ENCODE measurements at regions not wholly inside any gene's neighbourhood (a gene's known extent, or its start where the extent isn't known, plus 50 kb on each side); places are given as distances from the start of the nearest gene placed in this dataset.

GRCh38 chr20:5416086-5416485, 99.3 kb upstream of the PROKR2 start:
- H3K4me1 ChIP-seq (ENCODE audit: control insufficient read depth, low read length), result no peaks in the 10 kb centered on the region
- H3K9me3 ChIP-seq (ENCODE audit: control insufficient read depth, insufficient read depth, low read length), result no peaks in the 10 kb centered on the region
- no peak overlapping the region for H3K4me2 ChIP-seq (ENCODE audit: low read length)
- no peaks in the 10 kb centered on the region for H3K79me2 ChIP-seq (ENCODE audit: control insufficient read depth, low read length)
- no peaks in the 10 kb centered on the region for H4K20me1 ChIP-seq (ENCODE audit: control insufficient read depth, insufficient read depth, low read depth, low read length)
- H3K36me3 ChIP-seq (ENCODE audit: control insufficient read depth, low read length), result no peaks in the 10 kb centered on the region
- H3K9me2 ChIP-seq (replicated peaks; ENCODE audit: control insufficient read depth, low read length), result no peaks in the 10 kb centered on the region
- H3K4me3 ChIP-seq (ENCODE audit: low read length), result no peak overlapping the region
- no peak overlapping the region for H3K27ac ChIP-seq (ENCODE audit: low read depth, low read length)
- TF ChIP-seq CTCF (IDR thresholded peaks at IDR 0.05; ENCODE audit: low read depth, low read length, poor library complexity, severe bottlenecking) (no peak), EZH2phosphoT487 (IDR thresholded peaks at IDR 0.05; ENCODE audit: borderline replicate concordance, low read length) (no peak)
- H3K27me3 ChIP-seq (ENCODE audit: control insufficient read depth, low read length), result no peaks in the 10 kb centered on the region
- H3F3A ChIP-seq (ENCODE audit: control insufficient read depth, insufficient read depth), result no peaks in the 10 kb centered on the region

GRCh38 chr20:5413394-5413793, 96.6 kb upstream of the PROKR2 start:
- no peak overlapping the region for H3K4me2 ChIP-seq (ENCODE audit: low read length)
- no peak overlapping the region for H3K4me3 ChIP-seq (ENCODE audit: low read length)
- no peak overlapping the region for H3K27ac ChIP-seq (ENCODE audit: low read depth, low read length)
- H3F3A ChIP-seq (ENCODE audit: control insufficient read depth, insufficient read depth), result no peaks in the 10 kb centered on the region
- H3K9me3 ChIP-seq (ENCODE audit: control insufficient read depth, insufficient read depth, low read length), result no peaks in the 10 kb centered on the region
- no peaks in the 10 kb centered on the region for H3K4me1 ChIP-seq (ENCODE audit: control insufficient read depth, low read length)
- no peak for TF ChIP-seq EZH2phosphoT487 (IDR thresholded peaks at IDR 0.05; ENCODE audit: borderline replicate concordance, low read length)
- TF ChIP-seq CTCF (IDR thresholded peaks at IDR 0.05; ENCODE audit: low read depth, low read length, poor library complexity, severe bottlenecking), result no peak
- no peaks in the 10 kb centered on the region for H3K36me3 ChIP-seq (ENCODE audit: control insufficient read depth, low read length)
- no peaks in the 10 kb centered on the region for H3K9me2 ChIP-seq (replicated peaks; ENCODE audit: control insufficient read depth, low read length)
- H4K20me1 ChIP-seq (ENCODE audit: control insufficient read depth, insufficient read depth, low read depth, low read length), result no peaks in the 10 kb centered on the region
- H3K79me2 ChIP-seq (ENCODE audit: control insufficient read depth, low read length), result no peaks in the 10 kb centered on the region
- no peaks in the 10 kb centered on the region for H3K27me3 ChIP-seq (ENCODE audit: control insufficient read depth, low read length)

GRCh38 chr20:5410470-5410869, 93.7 kb upstream of the PROKR2 start:
- H4K20me1 ChIP-seq (ENCODE audit: control insufficient read depth, insufficient read depth, low read depth, low read length), result no peaks in the 10 kb centered on the region
- TF ChIP-seq CTCF (IDR thresholded peaks at IDR 0.05; ENCODE audit: low read depth, low read length, poor library complexity, severe bottlenecking) (no peak), EZH2phosphoT487 (IDR thresholded peaks at IDR 0.05; ENCODE audit: borderline replicate concordance, low read length) (no peak)
- no peak overlapping the region for H3K27ac ChIP-seq (ENCODE audit: low read depth, low read length)
- no peak overlapping the region for H3K4me3 ChIP-seq (ENCODE audit: low read length)
- H3K36me3 ChIP-seq (ENCODE audit: control insufficient read depth, low read length), result no peaks in the 10 kb centered on the region
- H3K79me2 ChIP-seq (ENCODE audit: control insufficient read depth, low read length), result no peaks in the 10 kb centered on the region
- H3F3A ChIP-seq (ENCODE audit: control insufficient read depth, insufficient read depth), result no peaks in the 10 kb centered on the region
- H3K9me3 ChIP-seq (ENCODE audit: control insufficient read depth, insufficient read depth, low read length), result no peaks in the 10 kb centered on the region
- H3K4me1 ChIP-seq (ENCODE audit: control insufficient read depth, low read length), result no peaks in the 10 kb centered on the region
- H3K4me2 ChIP-seq (ENCODE audit: low read length), result no peak overlapping the region
- H3K9me2 ChIP-seq (replicated peaks; ENCODE audit: control insufficient read depth, low read length), result no peaks in the 10 kb centered on the region
- no peaks in the 10 kb centered on the region for H3K27me3 ChIP-seq (ENCODE audit: control insufficient read depth, low read length)
